GM23248 (cell line): ENCODE measurements at regions not wholly inside any gene's neighbourhood (a gene's known extent, or its start where the extent isn't known, plus 50 kb on each side); places are given as distances from the start of the nearest gene placed in this dataset.

Experiments
- DNase-seq: peaks from one replicate; pipeline ENCODE4 v3.0.0-alpha.2; 2015
- H2AFZ ChIP-seq: fragments of 200-600 bp; sonication (generic); 2 replicates; pipeline ENCODE4 v1.6.1; 2016; ENCODE audit warnings: antibody characterized with exemption
- H3F3A ChIP-seq: fragments of 200-600 bp; sonication (generic); 2 replicates; pipeline ENCODE4 v1.6.1; 2016; ENCODE audit warnings: mild to moderate bottlenecking, antibody characterized with exemption, mixed run types; ENCODE audit not compliant: insufficient read depth
- H3K27ac ChIP-seq: fragments of 200-600 bp; sonication (generic); 2 replicates; pipeline ENCODE4 v1.5.1; 2016; ENCODE audit warnings: mild to moderate bottlenecking
- H3K27me3 ChIP-seq: fragments of 200-600 bp; sonication (generic); replicated peaks from 2 replicates; pipeline ENCODE4 v1.6.1; 2016; ENCODE audit warnings: mild to moderate bottlenecking; ENCODE audit not compliant: insufficient read depth
- H3K36me3 ChIP-seq: fragments of 200-600 bp; sonication (generic); 2 replicates; pipeline ENCODE4 v1.6.1; 2016; ENCODE audit warnings: low read depth, mild to moderate bottlenecking
- H3K4me1 ChIP-seq: fragments of 200-600 bp; sonication (generic); 2 replicates; pipeline ENCODE4 v1.6.1; 2016; ENCODE audit warnings: mild to moderate bottlenecking; ENCODE audit not compliant: insufficient read depth
- H3K4me2 ChIP-seq: fragments of 200-600 bp; sonication (generic); one replicate; pipeline ENCODE4 v1.6.1; 2016; ENCODE audit warnings: mild to moderate bottlenecking; ENCODE audit not compliant: unreplicated experiment
- H3K4me3 ChIP-seq: fragments of 200-600 bp; sonication (generic); 2 replicates; pipeline ENCODE4 v1.5.1; 2016; ENCODE audit warnings: mild to moderate bottlenecking
- H3K79me2 ChIP-seq: fragments of 200-600 bp; sonication (generic); 2 replicates; pipeline ENCODE4 v1.6.1; 2016; ENCODE audit warnings: mild to moderate bottlenecking; ENCODE audit not compliant: insufficient read depth
- H3K9ac ChIP-seq: fragments of 200-600 bp; sonication (generic); 2 replicates; pipeline ENCODE4 v1.6.1; 2016; ENCODE audit warnings: mild to moderate bottlenecking
- H3K9me2 ChIP-seq: fragments of 200-600 bp; sonication (generic); 2 replicates; pipeline ENCODE4 v1.6.1; 2016; ENCODE audit warnings: mixed run types, mild to moderate bottlenecking, moderate library complexity; ENCODE audit not compliant: insufficient read depth
- H3K9me3 ChIP-seq: fragments of 200-600 bp; sonication (generic); one replicate; pipeline ENCODE4 v1.6.1; 2017; ENCODE audit warnings: low read depth
- H4K20me1 ChIP-seq: fragments of 200-600 bp; sonication (generic); 2 replicates; pipeline ENCODE4 v1.6.0; 2016; ENCODE audit not compliant: insufficient read depth
- EZH2 ChIP-seq: fragments of 200-600 bp; sonication (generic); IDR thresholded peaks from 2 replicates; pipeline ENCODE4 v1.6.1; 2018; ENCODE audit warnings: antibody characterized with exemption, mild to moderate bottlenecking; ENCODE audit not compliant: insufficient read depth, poor library complexity, severe bottlenecking
- EZH2phosphoT487 ChIP-seq: fragments of 200-600 bp; sonication (generic); IDR thresholded peaks from 2 replicates; pipeline ENCODE4 v1.6.1; 2018; ENCODE audit warnings: antibody characterized with exemption, moderate library complexity, mild to moderate bottlenecking, low read depth; ENCODE audit not compliant: insufficient read depth
- WGBS, 2 experiments: methylation state at CpG; one replicate each; pipeline ENCODE4 v1.1.6; 2015 to 2017; ENCODE audit warnings: low lambda C conversion rate in 2 of 2, low coverage in 1 of 2; ENCODE audit errors: missing lambda C conversion rate in 2 of 2; 5-methylcytosine and 5-hydroxymethylcytosine counted together
- in situ Hi-C: fragments of 300-500 bp; cut with MboI; formaldehyde crosslinking; loops from 2 replicates; pipeline ENCODE4 v1.15.0; 2020

DNA sequence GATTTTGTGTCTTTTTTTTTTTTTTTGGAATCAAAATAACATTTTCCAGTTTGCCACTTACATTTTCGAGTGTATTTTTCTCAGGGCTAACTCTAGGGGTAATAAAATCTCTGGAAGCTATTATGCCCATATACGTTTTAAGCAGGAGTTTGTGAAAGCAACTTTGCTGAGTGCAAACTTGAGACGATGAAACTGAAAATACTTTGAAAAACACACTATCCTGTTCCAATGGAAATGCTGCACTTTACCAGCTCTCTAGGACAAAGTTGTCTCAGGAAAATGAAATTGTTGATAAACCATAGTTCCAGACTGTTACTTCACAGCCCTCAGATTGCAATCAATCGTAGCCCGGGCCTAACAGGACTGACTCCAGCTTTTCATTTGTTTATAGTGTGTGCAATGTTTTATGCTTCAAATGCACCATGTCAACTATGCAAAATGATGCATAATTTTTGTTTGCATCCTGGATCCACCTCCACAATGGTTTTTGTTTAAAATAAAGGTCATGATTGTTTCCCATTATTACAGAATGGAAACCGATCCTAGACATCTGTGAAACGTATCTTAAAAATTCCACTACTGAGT, 220.6 kb upstream of the PKN2 start:
- Histone ChIP-seq H2AFZ (peak overlapping the region; percentile 94), H3K4me3 (no peak overlapping the region), H3K9me3 (no peaks in the 10 kb centered on the region), H3K4me1 (no peaks in the 10 kb centered on the region), H3K79me2 (no peaks in the 10 kb centered on the region), H3K27ac (no peak overlapping the region), H4K20me1 (no peaks in the 10 kb centered on the region), H3K9ac (peak overlapping the region; percentile 66; the same call in 1 of the 2 replicates), H3K4me2 (peak overlapping the region; percentile 83), H3F3A (no peaks in the 10 kb centered on the region; the same call in 1 of the 2 replicates), H3K27me3 (no peaks in the 10 kb centered on the region), H3K36me3 (no peaks in the 10 kb centered on the region), H3K9me2 (no peaks in the 10 kb centered on the region)
- in situ Hi-C loops: no loop called here
- DNase-seq: no peak
- WGBS, 2 experiments: 78 to 81% methylated on average over 7 of the region's 7 CpGs
- TF ChIP-seq EZH2 (no peak), EZH2phosphoT487 (no peak)

DNA sequence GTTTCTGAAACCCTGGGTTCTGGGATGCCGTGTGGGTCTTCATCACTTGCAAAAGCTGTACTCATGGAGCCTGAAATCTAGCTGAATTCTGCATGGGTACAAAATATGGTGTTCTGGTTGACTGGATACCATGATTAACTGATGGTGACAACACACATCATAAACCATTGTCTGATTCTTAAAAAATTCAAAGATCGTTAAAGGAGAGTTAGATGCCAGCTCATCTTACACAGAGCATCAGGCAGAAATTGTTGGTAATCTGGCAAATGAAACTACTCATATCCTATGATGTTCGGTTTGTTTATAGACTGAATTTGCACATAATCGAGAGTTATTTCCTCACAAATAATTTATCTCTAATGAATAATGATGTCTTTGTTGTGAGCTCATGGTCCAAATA, 218.1 kb upstream of the PKN2 start:
- TF ChIP-seq EZH2: no peak
- no peak for TF ChIP-seq EZH2phosphoT487
- no peaks in the 10 kb centered on the region; the same call in 1 of the 2 replicates for H3F3A ChIP-seq
- no peak overlapping the region for H3K9ac ChIP-seq
- no peaks in the 10 kb centered on the region for H3K36me3 ChIP-seq
- H3K4me2 ChIP-seq: no peak overlapping the region
- no peak overlapping the region for H3K27ac ChIP-seq
- no peaks in the 10 kb centered on the region for H3K4me1 ChIP-seq
- no peaks in the 10 kb centered on the region for H3K9me3 ChIP-seq
- no peaks in the 10 kb centered on the region for H3K79me2 ChIP-seq
- H4K20me1 ChIP-seq: no peaks in the 10 kb centered on the region
- H3K4me3 ChIP-seq: no peak overlapping the region
- in situ Hi-C loops: no loop called here
- no peak overlapping the region for H2AFZ ChIP-seq
- WGBS, 2 experiments: 25 to 26% methylated on average over 4 of the region's 4 CpGs
- no peak for DNase-seq
- no peaks in the 10 kb centered on the region for H3K9me2 ChIP-seq
- no peaks in the 10 kb centered on the region for H3K27me3 ChIP-seq

DNA sequence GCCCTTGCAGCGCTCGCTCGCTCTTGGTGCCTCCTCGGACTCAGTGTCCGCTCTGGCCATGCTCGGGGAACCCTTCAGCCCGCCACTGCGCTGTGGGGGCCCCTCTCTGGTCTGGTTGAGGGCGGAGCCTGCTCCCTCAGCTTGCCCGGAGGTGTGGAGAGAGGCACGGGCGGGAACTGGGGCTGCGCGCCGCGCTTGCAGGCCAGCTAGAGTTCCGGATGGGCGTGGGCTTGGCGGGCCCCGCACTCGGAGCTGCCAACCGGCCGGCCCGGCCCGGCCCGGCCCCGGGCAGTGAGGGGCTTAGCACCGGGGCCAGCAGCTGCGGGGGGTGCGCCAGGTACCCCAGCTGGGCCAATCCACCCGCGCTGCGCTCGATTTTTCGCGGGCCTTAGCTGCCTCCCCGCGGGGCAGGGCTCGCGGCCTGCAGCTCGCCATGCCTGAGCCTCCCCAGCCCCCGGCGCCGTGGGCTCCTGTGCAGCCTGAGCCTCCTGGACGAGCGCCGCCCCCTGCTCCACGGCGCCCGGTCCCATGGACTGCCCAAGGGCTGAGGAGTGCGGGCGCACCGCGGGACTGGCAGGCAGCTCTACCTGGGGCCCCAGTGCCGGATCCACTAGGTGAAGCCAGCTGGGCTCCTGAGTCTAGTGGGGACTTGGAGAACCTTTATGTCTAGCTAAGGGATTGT, 217.0 kb upstream of the PKN2 start:
- no peaks in the 10 kb centered on the region for H4K20me1 ChIP-seq
- no peak for TF ChIP-seq EZH2
- no peak for TF ChIP-seq EZH2phosphoT487
- no peaks in the 10 kb centered on the region for H3K36me3 ChIP-seq
- in situ Hi-C loops: no loop called here
- no peaks in the 10 kb centered on the region; the same call in 1 of the 2 replicates for H3F3A ChIP-seq
- H2AFZ ChIP-seq: no peak overlapping the region
- H3K9me3 ChIP-seq: no peaks in the 10 kb centered on the region
- no peak overlapping the region for H3K4me3 ChIP-seq
- 95 to 96% methylated on average over 27 to 43 of the region's 55 CpGs for WGBS, 2 experiments
- no peaks in the 10 kb centered on the region for H3K4me1 ChIP-seq
- no peaks in the 10 kb centered on the region for H3K9me2 ChIP-seq
- no peak overlapping the region for H3K4me2 ChIP-seq
- H3K27me3 ChIP-seq: no peaks in the 10 kb centered on the region
- no peak overlapping the region for H3K9ac ChIP-seq
- no peak overlapping the region for H3K27ac ChIP-seq
- H3K79me2 ChIP-seq: no peaks in the 10 kb centered on the region
- no peak for DNase-seq

DNA sequence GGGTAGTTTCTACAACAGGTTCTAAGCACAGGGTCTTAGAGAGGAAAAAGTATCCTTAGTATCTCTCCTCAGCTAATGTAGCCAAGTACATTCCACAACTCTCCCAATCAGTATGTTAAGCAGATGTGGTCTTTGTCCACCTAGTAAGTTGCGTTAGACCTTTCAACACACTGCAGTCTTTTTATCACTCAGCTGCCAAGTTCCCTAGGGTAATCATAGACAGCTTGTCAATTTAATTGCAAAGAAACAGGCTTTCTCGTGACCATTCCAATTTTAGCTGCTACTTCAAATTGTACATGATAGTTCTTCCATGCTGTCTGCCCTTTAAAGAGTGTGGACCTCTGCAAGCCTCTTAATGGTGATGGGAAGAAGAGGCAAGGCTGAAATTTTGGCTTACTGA, 211.8 kb upstream of the PKN2 start:
- no peaks in the 10 kb centered on the region for H3K9me2 ChIP-seq
- H3K27me3 ChIP-seq: no peaks in the 10 kb centered on the region
- TF ChIP-seq EZH2phosphoT487: no peak
- no peak for TF ChIP-seq EZH2
- no peaks in the 10 kb centered on the region for H4K20me1 ChIP-seq
- H3K79me2 ChIP-seq: no peaks in the 10 kb centered on the region
- no peaks in the 10 kb centered on the region for H3K4me1 ChIP-seq
- no peak overlapping the region for H3K9ac ChIP-seq
- no peak overlapping the region for H3K27ac ChIP-seq
- DNase-seq: no peak
- H3K9me3 ChIP-seq: no peaks in the 10 kb centered on the region
- H2AFZ ChIP-seq: no peak overlapping the region
- no peaks in the 10 kb centered on the region for H3K36me3 ChIP-seq
- H3K4me2 ChIP-seq: no peak overlapping the region
- H3K4me3 ChIP-seq: no peak overlapping the region
- in situ Hi-C loops: no loop called here
- no peaks in the 10 kb centered on the region for H3F3A ChIP-seq
- WGBS, 2 experiments: 4 to 10% methylated on average over 2 of the region's 2 CpGs
